HG02678 (cell line): ENCODE measurements at regions not wholly inside any gene's neighbourhood (a gene's known extent, or its start where the extent isn't known, plus 50 kb on each side); places are given as distances from the start of the nearest gene placed in this dataset.
"Not testable (repeated sequence)": the region's sequence is repeated elsewhere in the genome, so short reads cannot be mapped to it uniquely, and the experiment has no call there.

Source experiments
- ATAC-seq: cut with Tn5 transposase; IDR thresholded peaks from one replicate; pipeline ENCODE4 v1.9.1; 2021; ENCODE audit warnings: mild to moderate bottlenecking, moderate library complexity; ENCODE audit not compliant: unreplicated experiment

DNA sequence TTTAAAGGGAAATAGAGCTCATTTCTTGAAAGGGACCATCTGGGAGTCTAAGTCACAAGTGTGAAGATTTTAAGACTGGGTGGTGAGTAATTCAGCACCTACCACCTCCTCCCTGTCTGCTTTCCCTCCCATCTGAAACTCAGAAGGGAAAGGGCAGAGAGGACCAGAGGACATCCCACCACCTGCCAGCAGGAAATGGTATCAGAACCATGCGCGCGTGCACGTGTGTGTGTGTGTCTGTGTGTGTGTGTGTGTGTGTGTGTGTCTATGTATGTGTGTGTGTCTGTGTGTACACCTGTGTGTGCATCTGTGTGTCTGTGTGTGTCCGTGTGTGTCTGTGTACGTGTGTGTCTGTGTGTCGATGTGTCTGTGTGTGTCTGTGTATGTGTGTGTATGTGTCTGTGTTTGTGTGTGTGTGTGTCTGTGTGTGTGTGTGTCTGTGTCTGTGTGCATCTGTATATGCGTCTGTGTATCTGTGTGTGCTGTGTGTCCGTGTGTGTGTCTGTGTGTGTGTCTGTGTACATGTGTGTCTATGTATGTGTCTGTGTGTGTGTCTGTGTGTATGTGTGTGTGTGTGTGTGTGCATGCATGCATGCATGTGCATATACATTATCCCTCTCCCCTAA is 76.8 kb downstream of the ZFP36L2 start:
- no peak for ATAC-seq

DNA sequence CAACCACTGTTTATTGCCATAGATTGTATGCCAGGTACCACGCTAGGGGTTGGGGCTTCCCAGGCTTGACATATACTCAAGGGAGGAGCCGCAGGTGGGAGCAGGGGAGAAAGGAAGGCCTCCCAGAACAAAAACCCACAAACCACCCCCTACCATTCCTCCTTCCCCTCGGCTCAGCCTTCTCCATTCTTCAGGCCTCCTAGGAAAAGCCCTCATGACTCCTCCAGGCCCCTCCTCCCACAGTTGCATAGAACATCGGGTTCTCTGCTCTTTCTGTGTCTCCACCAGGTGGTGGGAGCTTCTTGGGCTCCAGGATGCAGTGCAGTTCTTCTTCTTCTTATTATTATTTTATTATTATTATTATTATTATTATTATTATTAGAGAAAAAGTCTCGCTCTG is 80.3 kb downstream of the ZFP36L2 start:
- no peak for ATAC-seq

DNA sequence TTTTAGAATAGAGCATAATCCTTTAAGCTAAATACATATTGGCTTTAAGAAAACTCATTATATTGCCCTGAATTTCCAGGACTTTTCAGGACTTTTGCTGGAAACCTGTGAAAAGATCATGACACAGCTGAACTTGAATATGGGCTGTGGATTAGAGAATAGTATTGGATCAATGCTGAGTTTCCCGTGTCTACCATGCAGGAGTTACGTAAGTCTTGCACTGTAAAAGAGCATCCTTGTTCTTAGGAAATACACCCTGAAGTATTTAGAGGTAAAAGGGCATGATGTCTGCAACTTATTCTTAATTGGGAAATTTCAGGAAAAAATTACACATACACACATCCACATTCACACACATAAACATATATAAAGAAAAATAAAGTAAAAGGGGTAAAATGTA is 82.1 kb downstream of the ZFP36L2 start:
- no peak for ATAC-seq

DNA sequence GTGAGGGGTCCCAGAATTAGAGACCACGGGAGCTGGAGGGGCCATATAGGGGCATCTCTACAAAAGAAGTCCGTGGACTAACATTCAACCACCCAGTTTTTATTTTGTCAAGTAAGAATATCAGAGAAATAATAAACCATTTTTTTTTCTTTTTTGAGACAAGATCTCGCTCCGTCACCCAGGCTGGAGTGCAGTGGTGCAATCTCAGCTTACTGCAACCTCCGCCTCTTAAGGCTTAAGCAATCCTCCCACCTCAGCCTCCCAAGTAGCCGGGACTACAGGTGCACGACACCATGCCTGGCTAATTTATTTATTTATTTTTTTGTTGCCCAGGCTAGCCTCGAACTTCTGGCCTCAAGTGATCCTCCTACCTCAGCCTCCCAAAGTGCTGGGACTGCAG is 82.7 kb downstream of the ZFP36L2 start:
- no peak for ATAC-seq

DNA sequence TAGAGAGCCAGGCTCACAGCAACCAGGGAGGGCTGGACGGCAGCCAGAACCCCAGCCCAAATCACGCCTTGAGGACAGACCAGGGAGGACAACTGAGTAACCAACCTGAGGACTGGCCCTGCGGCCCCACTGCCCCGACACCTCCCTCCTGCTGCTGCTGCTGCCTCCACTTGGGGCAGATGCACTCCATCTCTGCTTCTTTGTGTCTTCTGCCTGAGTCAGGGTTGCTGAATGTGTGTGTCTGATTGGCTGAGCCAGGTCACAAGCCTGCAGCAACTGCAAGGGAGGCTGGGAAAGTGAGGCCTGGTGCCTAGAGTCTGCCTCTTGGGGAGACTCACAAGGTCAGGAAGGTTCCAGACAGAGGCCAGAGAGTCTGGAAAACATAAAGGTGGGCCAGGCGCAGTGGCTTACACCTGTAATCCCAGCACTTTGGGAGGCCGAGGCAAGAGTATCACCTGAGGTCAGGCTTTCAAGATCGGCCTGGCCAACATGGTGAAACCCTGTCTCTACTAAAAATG is 83.4 kb downstream of the ZFP36L2 start:
- ATAC-seq, result no peak

DNA sequence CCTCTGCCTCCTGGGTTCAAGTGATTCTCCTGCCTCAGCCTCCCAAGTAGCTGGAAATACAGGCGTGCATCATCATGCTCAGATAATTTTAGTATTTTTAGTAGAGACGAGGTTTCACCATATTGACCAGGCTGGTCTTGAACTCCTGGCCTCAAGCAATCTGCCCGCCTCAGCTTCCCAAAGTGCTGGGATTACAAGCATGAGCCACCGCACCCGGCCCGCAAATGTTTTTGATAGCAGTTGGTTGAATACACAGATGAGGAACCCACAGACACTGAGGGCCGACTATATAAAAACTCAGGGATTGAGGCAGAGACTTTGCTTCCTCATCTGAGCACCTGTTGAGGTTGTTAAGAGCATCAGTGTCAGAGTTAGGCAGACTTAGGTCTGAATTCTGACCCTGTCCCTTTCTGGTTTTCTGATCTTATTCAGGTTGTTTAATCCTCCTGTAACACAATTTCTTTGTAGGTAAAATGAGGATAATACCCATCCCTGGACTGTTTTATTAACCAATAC is 84.7 kb downstream of the ZFP36L2 start:
- ATAC-seq, result not testable (repeated sequence)

DNA sequence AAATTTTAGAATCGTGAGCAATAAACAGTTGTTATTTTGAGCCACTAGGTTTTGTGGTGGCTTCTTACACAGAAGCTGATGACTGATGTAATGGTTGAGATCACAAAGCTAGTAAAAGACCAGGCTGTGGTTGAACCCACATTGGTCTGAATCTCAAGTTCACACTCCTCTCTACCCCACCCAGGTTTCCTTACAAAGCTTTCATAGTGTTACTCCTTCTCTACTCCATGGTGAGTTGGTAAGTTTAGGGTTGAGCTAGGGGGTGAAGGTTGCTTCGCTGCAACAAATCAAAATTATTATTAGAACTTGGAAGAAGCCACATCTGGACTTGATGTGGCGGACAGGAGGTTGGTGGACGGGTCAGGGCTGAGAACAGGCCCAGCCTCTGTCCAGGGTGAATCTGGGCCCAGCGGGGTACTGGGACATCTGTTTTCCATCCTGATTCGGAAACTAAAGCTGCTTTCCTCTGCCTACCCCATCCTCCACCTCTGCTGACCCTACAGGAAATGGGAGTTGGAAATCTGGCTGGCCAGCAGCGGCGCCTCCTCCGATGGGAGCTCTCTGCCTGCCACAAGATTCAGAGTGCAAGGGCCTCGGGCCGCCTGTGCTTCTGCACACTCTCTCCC is 86.3 kb downstream of the ZFP36L2 start:
- ATAC-seq, result no peak

DNA sequence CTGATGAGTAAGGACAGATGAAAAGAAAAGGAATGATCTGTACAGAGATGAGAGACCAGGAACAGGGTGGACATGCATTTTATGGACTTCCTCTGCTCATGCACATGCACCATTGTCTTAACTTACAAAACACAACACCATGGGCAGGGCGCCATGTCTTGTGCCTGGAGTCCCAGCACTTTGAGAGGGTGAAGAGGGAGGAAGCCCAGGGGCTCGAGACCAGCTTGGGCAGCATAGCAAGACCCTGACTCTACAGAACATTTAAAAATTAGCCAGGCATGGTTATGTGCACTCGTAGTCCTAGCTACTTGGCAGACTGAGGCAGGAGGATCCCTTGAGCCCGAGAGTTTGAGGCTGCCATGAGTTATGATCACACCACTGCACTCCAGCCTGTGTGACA is 86.9 kb downstream of the ZFP36L2 start:
- ATAC-seq, result no peak

DNA sequence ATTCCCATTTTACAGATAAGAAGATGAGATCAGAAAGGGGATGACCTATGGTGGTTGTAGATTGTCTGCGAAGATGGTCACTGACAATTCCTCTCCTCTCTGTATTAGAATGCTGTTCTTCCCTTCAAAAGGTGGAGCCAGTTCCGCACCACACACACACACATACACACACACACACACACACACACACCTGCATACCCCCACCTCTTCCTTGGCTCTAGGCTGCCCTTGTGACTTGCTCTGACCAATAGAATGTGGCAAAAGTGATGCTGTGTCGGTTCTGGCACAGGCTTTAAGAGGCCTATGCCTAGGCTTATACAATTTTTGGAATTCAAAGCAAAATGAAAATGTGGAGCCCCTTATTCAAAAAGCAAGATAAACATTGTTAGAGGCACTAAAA is 88.0 kb downstream of the ZFP36L2 start:
- ATAC-seq, result no peak

DNA sequence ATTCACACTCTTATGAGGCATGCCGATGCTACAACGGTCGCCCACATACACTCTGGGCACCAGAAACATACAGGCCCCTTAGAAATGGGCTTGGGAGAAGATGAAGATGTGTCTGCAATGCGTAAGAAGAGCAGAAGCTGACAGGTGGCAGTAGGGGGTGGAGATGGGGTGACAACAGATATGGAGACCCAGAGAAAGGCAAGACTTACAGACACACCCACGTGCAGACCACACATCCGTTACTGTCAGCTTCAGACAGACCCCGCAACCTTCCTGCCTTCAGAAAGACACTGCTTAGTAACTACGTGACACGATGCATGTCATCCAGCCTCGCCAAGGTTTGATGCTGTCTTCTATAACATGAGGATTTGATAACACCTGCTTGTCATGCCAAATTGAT is 89.5 kb downstream of the ZFP36L2 start:
- no peak for ATAC-seq

DNA sequence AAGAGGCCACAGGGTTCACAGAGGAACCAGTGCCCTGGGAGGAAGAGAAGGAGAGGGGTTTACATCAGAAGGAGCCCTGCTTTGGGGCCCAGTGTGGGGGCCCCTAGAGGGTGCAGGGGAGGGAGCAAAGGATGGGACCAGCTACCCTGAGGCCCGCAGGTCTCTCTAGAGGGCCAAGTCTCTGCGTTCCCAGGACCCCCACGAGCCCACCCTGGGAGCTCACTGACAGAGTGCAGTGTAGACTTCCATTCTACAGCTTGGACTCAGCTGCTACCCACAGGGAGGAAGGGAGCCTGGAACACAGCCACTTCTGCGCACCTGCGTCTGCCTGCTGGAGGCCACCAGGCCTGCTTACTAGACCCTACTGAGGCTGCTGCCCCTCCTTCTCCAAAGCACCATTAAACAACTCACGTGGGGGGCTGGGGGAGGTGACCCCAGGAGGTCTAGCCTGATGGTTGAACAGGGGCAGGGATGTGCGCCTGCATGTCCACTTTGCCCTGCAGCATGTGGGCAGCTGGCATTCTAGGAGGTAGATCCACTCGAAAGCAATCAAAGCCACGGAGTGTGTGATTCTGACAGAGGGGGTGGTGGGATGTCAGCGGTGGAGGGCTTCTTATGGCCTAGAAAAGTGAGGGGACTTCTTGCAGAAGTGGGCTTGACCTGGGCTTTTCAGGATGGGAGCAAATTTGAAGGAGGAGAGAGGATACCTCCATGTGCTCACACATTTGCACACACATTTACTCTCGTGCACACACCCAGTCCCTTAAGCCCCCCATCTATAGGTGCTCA is 90.2 kb downstream of the ZFP36L2 start:
- no peak for ATAC-seq

DNA sequence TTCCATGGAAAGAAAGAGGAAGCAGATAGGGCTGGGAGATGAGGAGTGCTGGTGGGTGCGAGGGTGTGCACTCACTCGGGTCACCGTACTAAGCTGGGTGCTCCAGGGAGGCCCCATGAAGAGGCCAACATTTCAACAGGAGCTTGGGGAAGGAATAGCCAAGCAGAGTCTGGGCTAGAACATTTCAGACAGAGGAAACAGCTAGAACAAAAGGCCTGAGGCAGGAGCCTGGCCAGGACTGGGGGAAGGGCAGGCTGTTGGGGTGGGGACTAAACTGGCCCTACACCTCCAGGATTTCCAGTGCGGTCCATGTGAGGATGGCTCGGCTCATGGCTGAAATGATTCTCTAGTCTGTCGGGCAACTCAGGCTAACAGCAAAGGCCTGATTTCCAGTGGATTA is 90.8 kb downstream of the ZFP36L2 start:
- ATAC-seq, result no peak

DNA sequence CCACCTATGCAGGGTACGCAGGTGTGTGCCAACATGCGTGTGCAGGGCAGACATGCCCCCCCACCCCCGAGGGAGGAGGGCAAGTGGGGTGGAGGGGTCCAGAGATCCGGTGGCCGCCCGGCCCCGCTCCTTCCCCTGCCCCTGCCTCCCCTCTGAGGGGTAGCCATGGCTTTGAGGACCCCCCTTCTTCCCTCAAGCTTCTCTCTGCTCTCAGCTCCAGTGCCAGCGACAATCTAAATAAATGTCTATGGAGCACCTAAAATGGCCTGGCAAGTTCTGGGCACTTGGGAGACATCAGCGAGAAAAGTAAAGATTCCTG is 91.9 kb downstream of the ZFP36L2 start:
- no peak for ATAC-seq

DNA sequence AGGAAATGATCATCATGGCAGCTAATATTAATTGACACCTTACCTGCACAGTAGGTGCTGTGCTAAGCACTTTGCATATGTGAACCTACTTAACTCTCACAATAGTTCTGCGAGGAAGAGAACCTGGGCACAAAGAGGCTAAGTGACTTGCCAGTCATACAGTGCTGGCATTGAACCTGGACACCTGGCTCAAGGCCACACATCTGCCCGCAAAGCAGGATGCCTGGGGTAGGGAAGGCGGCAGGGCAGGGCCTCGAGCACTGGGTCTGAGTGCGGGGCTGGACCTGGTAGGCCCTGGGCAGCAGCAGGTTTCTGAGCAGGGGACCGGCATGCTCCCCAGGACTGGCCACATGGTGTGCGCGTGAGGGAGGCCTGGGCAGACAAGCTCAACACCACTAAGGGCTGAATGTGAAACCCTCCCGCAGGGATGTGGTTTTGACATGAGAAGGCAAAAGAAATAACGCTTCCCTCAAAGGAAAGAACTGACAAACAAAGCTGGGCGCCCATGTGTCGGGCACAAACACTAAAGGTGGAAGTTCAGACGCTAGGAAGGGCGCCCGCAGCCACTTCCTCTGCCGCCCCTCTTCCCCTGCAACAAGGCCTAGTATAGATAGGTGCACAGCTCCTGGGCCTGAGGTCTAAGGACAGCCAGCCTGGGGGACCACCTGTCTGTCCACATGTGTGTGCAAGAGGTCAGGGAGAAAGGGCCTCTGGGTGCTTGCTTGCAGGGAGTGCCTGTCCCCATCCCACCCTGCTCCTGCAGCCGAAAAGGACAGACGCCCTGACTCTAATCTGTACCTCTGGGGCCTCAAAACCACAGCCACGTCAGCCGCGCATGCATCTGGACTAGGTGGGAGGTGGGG is 92.5 kb downstream of the ZFP36L2 start:
- no peak for ATAC-seq

DNA sequence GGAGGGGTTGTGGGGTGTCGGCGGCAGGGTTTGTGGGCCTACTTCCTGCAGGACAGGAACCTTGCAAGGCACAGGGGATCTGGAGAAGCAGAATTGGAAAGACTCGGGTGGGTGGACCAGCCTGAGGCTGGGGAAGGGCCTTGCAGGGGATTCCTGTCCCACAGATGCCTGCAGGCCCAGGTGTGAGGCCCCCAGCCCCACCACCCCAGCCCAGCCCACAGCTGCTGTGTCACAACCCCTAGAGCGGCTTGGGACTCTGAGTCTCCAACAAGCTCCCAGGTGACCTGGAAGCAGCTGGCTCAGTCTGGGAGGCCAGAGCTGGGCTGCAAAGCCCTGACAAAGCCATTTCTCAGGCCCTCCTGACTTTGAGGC is 93.1 kb downstream of the ZFP36L2 start:
- ATAC-seq, result no peak

DNA sequence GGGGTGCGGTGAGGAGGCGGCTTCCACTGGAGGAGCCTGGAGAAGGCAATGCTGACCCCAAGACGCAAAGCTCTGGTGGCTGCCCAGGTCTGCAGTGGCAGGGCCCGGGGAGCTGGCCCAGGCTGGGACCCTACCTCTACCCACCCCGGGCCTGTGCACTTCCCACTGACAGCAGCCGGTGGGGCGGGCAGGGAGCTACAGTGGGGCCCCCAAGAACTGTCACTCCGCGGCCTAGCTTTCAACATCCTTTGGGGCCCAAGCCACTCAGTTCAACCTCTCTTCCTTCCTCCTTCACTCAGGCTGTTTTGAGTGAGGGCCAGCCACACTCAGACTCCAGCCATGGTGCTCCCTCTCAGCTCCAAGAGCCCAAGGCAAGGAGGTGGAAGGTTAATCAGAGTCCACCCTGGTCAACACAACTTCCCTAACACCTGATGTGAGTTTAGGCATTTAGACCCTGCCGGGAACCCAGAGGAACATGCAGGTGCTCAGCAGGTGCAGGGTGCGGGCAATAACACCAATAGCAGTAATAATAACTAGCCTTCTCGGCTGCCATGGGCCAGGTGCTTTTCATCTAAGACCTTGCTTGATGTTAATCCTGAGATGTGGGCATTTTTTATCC is 93.6 kb downstream of the ZFP36L2 start:
- ATAC-seq, result no peak

DNA sequence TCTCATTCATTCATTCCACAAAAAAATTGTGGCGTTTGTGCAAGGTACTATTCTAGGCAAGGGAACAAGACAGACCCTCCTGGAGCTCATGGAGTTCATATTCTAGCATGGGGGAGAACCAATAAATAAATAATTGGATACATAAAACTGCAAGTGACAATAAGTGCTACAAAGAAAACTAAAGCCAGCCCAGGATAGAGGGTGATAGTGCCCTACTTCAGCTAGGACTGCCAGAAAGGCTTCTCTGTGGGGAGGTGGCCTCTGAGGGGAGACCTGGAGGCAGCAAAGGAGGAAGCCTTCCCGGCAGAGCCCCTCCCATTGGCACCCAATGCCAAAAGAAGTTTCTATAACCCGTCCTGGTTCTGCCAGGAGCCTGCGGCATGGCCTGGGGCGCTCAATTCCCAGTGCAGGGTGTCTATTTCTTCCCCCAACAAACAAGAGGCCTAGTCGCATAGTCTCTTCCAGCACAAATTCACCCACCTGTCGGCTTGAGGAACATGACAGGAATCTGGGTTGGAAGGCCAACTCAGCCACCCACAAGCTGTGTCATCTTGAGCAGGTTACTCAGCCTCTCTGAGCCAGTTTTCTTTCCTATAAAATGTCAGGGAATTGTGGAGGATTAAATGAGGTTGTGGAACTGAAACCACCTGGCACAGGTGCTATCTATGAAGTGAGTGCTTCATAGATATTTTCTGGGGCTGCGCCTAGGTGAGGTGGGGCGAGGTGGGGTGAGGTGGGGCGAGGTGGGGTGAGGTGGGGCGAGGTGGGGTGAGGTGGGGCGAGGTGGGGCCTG is 94.3 kb downstream of the ZFP36L2 start:
- no peak for ATAC-seq

DNA sequence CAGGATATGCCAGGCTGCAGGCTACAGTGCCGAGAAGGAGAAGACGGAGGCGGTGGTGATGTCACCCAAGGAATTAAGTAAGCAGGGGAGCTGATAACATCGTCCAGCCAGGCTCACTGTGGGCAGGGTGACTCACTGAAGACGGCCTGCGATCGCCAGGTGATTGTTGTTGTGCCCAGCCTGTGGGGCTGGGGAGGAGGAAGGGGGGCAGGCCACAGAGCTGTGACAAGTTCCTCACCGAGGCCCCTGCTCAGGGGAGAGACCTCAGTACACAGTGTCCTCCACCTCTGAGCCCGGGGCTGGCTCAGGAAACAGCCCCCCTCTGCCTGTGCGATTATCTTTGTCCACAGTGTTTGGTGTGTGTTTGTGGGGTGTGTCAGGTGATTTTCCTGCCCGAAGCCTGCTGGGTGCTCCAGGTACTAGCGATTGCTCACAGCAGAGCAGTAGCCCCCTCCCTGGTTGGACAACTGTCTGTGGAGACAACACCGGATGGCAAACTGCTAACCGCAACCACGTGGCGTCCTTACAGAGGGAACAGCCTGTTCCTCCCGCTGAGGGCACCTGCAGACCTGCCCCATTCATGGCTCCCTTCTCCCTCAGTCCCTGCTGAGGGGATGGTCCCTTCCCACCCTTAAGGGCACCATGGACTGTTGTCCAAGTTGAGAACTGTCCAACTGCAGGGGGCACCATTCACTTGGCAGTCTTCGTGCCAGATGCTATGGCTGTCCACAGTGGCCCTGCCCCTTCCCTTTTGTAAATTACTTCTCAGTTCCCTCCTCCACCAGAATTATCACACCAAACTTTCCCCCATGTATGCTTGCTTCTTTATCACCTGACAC is 95.1 kb downstream of the ZFP36L2 start:
- ATAC-seq, result peak; percentile 43

DNA sequence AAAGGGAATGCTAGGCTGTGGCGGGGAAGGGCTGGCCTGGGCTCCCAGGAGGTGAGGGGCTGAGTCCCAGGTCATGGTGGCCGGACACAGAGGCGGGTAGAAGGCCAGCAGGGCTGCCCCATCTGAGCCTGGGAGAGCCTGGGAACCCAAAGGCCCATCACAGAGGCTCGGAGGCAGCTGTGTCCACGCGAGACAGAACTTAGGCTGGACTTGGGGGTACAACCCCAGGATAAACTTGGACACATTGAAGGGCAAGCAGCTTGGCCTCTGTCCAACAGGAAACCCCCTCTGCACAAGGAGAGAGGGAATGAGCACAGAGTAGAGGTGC is 95.9 kb downstream of the ZFP36L2 start:
- no peak for ATAC-seq
